ENCODE measurements at regions not wholly inside any gene's neighbourhood (a gene's known extent, or its start where the extent isn't known, plus 50 kb on each side); places are given as distances from the start of the nearest gene placed in this dataset.
A peak's percentile ranks its signal among the peaks of the same experiment; 100 is the strongest.

- Histone ChIP-seq H2AFZ (ENCODE audit: low read length) (no peak overlapping the region), H3K14ac (ENCODE audit: insufficient read depth, low read length) (no peak overlapping the region), H2BK120ac (ENCODE audit: low read depth, low read length, poor library complexity, severe bottlenecking) (no peak overlapping the region), H2BK20ac (ENCODE audit: low read depth, low read length, poor library complexity, severe bottlenecking) (no peak overlapping the region), H3K9ac (ENCODE audit: extremely low read depth, insufficient read length, low read length) (no peak overlapping the region), H2BK5ac (ENCODE audit: insufficient read length, low read length) (no peak overlapping the region), H3K23me2 (ENCODE audit: insufficient read length, low read depth, low read length, poor library complexity, severe bottlenecking) (no peaks in the 10 kb centered on the region), H3K27ac (ENCODE audit: insufficient read length, low read depth, low read length) (no peak overlapping the region), H3K56ac (ENCODE audit: insufficient read length, low read depth, low read length) (no peak overlapping the region), H2AK5ac (ENCODE audit: insufficient read length, low read length) (no peak overlapping the region), H3T11ph (ENCODE audit: low read length) (no peak overlapping the region), H3K9me3 (ENCODE audit: control insufficient read depth, low read depth, low read length) (no peaks in the 10 kb centered on the region), H4K5ac (ENCODE audit: insufficient read length, low read depth, low read length) (no peak overlapping the region), H3K4me1 (ENCODE audit: insufficient read depth, low read length) (no peaks in the 10 kb centered on the region; the same call in 1 of the 2 replicates), H4K91ac (ENCODE audit: insufficient read length, low read depth, low read length) (no peak overlapping the region), H3K18ac (ENCODE audit: insufficient read length, low read depth, low read length) (no peak overlapping the region), H4K8ac (replicated peaks; ENCODE audit: insufficient read length, low read depth, low read length) (no peak overlapping the region), H3K4ac (ENCODE audit: low read depth, low read length) (no peak overlapping the region), H3K79me2 (ENCODE audit: insufficient read depth, low read length) (no peaks in the 10 kb centered on the region), H4K20me1 (ENCODE audit: control insufficient read depth, insufficient read depth, insufficient read length) (no peaks in the 10 kb centered on the region), H3K27me3 (ENCODE audit: insufficient read depth, low read length) (no peaks in the 10 kb centered on the region), H3K23ac (ENCODE audit: insufficient read length, low read depth, low read length) (no peak overlapping the region), H3K79me1 (ENCODE audit: insufficient read depth, low read depth, low read length, poor library complexity, severe bottlenecking) (no peaks in the 10 kb centered on the region), H2BK12ac (ENCODE audit: insufficient read length, low read depth, low read length) (no peak overlapping the region), H3K4me2 (ENCODE audit: insufficient read depth, insufficient read length, low read length) (no peak overlapping the region), H2BK15ac (ENCODE audit: low read depth, low read length) (no peak overlapping the region)
- DNase-seq, result no peak
- H3K4me1 Mint-ChIP-seq, result peaks cover 6 to 7% of the 10 kb centered on the region in 2 experiments
- no peak for TF ChIP-seq CTCF (conservative IDR thresholded peaks at IDR 0.05)
- WGBS (ENCODE audit: extremely low coverage, insufficient read length, low lambda C conversion rate), result no CpG with 5 or more reads among the region's 4 CpGs
- H3K9me3 Mint-ChIP-seq, result no peaks in the 10 kb centered on the region
- H3K36me3 Mint-ChIP-seq (ENCODE audit: insufficient read depth in 1 of 3, low read depth in 3 of 3), result no peaks in the 10 kb centered on the region
- H3K4me3 Mint-ChIP-seq, result no peak overlapping the region
- peak overlapping the region; percentile 37 to 55 (median 47); a peak in 5 of 7 replicates for H3K27ac Mint-ChIP-seq
- H3K27me3 Mint-ChIP-seq (ENCODE audit: low read depth), result no peaks in the 10 kb centered on the region
These were observed 119.0 kb downstream of the SUCNR1 start for GRCh38 chr3:151992326-151993041.

All from H9 (cell line).